Body of pancreas (tissue), 4 donors: ENCODE measurements at regions not wholly inside any gene's neighbourhood (a gene's known extent, or its start where the extent isn't known, plus 50 kb on each side); places are given as distances from the start of the nearest gene placed in this dataset.

Experiments
- POLR2A ChIP-seq, 3 donors: fragments of 450-650 bp; IDR thresholded peaks; one replicate each; pipeline ENCODE4 v1.6.1; 2016; ENCODE audit warnings: antibody characterized with exemption in 3 of 3, mild to moderate bottlenecking in 2 of 3
- TF ChIP-seq, protein P1 (sequence below), 7 experiments: fragments of 450-650 bp in 4 of 7; fragments of 200-600 bp in 3 of 7; sonication (generic) in 3 of 7; IDR thresholded peaks; one replicate each; pipeline ENCODE4 v1.5.1; 2016 to 2019; ENCODE audit warnings: antibody characterized with exemption in 7 of 7

GRCh38 chr10:6973899-6974298 is 393.8 kb upstream of the PRKCQ start:
- TF ChIP-seq, protein P1, sequence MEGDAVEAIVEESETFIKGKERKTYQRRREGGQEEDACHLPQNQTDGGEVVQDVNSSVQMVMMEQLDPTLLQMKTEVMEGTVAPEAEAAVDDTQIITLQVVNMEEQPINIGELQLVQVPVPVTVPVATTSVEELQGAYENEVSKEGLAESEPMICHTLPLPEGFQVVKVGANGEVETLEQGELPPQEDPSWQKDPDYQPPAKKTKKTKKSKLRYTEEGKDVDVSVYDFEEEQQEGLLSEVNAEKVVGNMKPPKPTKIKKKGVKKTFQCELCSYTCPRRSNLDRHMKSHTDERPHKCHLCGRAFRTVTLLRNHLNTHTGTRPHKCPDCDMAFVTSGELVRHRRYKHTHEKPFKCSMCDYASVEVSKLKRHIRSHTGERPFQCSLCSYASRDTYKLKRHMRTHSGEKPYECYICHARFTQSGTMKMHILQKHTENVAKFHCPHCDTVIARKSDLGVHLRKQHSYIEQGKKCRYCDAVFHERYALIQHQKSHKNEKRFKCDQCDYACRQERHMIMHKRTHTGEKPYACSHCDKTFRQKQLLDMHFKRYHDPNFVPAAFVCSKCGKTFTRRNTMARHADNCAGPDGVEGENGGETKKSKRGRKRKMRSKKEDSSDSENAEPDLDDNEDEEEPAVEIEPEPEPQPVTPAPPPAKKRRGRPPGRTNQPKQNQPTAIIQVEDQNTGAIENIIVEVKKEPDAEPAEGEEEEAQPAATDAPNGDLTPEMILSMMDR (IDR thresholded peaks at IDR 0.05): no peak
- no peak for TF ChIP-seq POLR2A (IDR thresholded peaks at IDR 0.05)
